Islet precursor cell (in vitro differentiated cells): ENCODE measurements at regions not wholly inside any gene's neighbourhood (a gene's known extent, or its start where the extent isn't known, plus 50 kb on each side); places are given as distances from the start of the nearest gene placed in this dataset.
"Not testable (repeated sequence)": the region's sequence is repeated elsewhere in the genome, so short reads cannot be mapped to it uniquely, and the experiment has no call there.

Source experiments
- DNase-seq: peaks from one replicate; pipeline ENCODE4 v3.0.0-alpha.2; 2018

DNA sequence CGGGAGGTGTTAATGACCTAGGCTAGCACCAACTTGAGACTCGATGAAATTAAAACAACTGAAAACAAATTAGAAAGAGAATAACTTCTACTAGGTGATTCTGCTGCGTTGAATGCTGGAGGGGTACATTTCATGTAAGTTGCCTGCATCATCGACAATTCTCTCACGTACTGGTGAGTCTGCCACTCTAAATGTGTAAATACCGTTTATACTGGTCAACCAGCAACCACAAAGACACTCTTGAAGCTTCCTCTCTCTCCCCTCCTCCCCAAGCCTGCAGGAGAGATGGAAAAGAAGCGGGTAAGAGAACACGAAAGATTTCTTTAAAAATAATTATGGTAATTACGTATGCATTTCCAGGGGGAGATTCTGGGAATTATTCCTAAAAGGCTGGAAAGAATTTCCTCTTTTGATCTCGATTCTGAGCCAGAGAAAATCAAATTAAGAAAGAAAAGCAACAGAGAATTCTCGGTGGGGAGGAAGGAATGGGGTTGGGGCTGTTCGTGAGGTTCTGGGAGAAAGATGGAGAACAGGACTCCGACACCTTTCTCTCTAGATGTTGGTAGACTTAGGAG lies 68.6 kb upstream of the MRTFB start:
- DNase-seq: no peak

DNA sequence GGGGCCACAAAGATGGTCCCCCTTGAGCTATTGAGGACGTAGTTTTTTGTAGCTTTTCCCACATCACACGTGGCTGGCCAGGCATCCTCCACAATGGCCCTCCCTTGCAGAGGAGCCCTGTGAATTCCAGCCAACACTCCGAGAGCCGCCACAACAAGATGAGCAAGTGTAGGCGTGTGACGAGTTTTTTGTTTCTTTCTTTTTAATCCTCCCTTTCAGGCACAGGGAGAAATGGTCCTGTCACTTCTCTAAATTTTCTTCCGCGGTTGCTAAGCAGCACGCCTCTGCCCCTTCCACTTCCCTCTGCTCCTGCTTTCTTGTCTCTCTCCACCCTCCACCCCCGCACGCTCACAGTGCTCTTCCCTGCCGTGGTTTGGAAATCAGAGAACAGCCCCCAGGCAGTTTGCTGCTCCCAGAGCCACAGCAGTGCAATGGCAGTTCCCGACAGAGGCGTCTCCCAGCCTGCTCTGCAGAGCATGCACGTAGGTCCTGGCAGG lies 68.0 kb upstream of the MRTFB start:
- DNase-seq: peak; percentile 96

- DNase-seq: no peak
Measured at GRCh38 chr16:14004031-14004728, 66.9 kb upstream of the MRTFB start.

DNA sequence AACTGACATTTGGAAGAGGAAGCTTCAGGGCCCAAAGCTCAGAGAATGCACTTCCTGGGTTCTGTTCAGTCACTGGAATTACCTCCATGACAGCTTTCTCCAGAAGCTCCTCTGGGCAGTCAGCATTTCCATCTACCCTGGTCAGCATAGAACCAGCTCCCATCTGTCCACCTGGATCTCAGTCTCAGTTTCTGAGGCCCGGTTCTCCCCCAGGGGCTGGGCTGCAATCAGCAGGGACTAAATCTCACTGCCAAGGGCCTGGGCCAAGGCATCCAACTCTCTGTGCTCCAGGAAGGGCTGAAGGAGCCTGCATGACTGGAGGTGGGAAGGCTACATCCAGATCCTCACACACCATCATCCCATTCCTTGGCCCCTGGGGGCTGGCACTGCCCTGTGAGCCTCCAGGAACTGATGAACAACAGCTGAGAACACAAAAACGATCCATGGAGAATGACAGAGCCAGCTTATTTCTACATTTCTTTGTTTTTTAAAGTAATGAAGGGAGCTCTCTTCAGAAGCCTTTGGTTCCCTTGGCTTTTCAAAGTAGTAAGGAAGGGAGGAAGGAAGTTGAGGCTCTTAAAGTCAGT lies 66.3 kb upstream of the MRTFB start:
- DNase-seq: no peak

DNA sequence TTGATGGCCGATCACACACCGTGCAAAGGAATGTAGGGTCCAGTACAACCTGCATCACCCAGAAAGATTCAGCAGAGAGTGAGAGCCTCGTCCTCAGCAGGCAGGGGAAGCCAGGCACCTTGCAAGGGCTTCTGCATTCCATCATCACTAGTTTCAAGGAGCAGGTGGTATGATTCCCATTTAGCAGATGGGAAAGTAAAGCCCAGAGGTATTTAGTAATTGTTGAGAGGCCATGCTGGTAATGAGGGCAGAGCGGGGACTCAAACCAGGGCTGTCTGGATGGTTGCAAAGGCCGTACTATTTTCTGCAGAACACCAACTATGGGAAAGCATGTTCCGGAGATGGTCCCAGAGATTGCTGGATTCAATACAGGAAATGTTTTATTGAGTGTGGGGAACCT lies 65.8 kb upstream of the MRTFB start:
- DNase-seq: no peak

DNA sequence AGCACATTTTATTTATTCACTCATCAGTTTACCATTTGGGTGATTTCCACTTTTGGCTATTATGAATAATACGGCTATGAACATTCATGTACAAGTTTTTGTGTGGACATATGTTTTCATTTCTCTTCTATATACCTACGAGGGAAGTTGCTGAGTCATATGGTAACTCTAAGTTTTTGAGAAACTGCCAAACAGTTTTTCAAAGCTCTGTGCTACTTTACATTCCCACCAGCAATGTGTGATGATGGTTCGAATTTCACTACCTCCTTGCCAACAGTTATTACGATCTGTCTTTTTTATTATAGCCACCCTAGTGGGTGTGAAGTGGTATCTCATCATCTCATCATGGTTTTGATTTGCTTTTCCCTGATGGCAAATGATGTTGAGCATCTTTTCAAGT lies 63.7 kb upstream of the MRTFB start:
- DNase-seq: no peak

DNA sequence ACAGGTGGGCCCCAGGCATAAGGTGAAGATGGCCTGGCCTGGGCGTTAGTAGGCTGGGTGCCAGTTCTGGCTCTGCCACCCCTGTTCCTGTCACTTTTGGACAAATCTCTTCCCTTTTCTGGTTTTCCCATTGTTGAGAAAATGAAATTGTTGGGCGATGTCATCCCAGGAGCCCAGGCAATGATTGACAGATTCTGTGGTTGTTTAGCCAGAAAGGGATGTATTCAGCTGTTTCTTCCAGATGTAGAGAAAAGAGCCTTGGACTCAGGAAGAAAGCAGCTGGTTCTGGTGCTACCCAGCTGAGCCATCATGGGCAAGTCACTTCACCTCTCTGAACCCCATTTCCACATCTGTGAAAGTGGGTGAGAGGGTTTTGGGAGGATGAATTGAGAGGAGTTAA lies 60.1 kb upstream of the MRTFB start:
- no peak for DNase-seq

- no peak for DNase-seq
Measured at GRCh38 chr16:14011846-14012245, 59.3 kb upstream of the MRTFB start.

- DNase-seq: no peak
Measured at GRCh38 chr16:14013145-14013570, 58.0 kb upstream of the MRTFB start.

DNA sequence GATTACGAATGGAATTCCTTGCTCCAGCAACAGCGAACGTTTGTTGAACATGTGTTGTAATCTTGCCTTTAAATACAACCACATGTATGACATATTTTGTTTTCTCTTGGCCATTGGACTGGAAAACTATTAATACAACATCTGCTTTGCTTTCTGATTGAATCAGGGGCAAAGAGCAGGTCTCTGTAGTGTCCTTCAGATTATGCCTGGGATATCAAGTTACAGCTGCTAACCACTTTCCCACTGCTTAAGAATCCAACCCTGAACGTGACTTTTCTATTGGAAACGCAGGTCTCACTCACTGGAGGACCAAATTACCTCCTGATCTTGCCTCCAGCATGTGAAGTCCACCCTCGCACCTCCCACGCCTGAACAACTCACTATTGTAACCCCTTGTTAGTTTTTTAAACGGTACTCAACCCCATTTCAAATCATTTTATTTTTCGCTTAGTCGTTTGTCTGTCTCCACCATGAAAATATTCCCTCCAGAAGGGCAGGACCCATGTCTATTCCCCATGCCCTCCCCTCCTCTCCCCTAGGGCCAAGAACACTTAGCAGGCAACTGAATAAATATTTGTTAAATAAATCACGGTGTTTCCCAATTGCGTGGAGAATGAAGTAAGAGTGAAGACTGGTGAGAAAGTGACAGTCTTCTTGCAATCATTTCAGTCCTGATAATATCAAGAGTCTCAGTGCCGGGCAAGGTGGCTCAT lies 57.4 kb upstream of the MRTFB start:
- DNase-seq: no peak

GRCh38 chr16:14014284-14014625 lies 56.9 kb upstream of the MRTFB start:
- DNase-seq: no peak

DNA sequence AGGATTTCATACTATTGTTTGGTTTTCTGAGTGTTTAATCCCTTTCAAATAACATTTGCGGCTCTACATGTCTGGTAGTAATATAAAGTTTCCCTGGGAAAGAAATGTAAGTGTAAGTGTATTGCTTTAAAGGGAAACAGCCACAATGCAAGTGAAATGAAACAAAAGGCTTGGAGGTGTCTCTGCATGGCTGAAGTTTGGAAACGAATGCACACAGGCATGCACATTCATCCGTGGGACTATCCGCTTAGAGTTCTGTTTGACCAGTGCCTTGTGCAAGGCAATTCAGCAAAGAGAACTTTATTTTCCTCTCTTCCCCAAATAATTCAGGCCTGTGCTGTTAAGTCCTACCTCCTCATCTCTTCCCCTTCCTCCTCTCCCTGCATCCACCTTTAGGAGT lies 56.1 kb upstream of the MRTFB start:
- no peak for DNase-seq

GRCh38 chr16:14015461-14015860 lies 55.7 kb upstream of the MRTFB start:
- no peak for DNase-seq

GRCh38 chr16:14015948-14016347 lies 55.2 kb upstream of the MRTFB start:
- no peak for DNase-seq

- DNase-seq: not testable (repeated sequence)
Measured at GRCh38 chr16:14016362-14016761, 54.8 kb upstream of the MRTFB start.

- no peak for DNase-seq
Measured at GRCh38 chr16:14017886-14018285, 53.2 kb upstream of the MRTFB start.

GRCh38 chr16:14018851-14019250 lies 52.3 kb upstream of the MRTFB start:
- DNase-seq: no peak

GRCh38 chr16:14020141-14020540 lies 51.0 kb upstream of the MRTFB start:
- no peak for DNase-seq
